GM21717 (cell line): ENCODE measurements at regions not wholly inside any gene's neighbourhood (a gene's known extent, or its start where the extent isn't known, plus 50 kb on each side); places are given as distances from the start of the nearest gene placed in this dataset.

ENCODE experiments used
- ATAC-seq: cut with Tn5 transposase; IDR thresholded peaks from one replicate; pipeline ENCODE4 v1.9.1; 2021; ENCODE audit warnings: mild to moderate bottlenecking, moderate library complexity; ENCODE audit not compliant: unreplicated experiment

- ATAC-seq: no peak
Measured at GRCh38 chr16:62977876-62978275, 941.6 kb upstream of the CDH8 start.

DNA sequence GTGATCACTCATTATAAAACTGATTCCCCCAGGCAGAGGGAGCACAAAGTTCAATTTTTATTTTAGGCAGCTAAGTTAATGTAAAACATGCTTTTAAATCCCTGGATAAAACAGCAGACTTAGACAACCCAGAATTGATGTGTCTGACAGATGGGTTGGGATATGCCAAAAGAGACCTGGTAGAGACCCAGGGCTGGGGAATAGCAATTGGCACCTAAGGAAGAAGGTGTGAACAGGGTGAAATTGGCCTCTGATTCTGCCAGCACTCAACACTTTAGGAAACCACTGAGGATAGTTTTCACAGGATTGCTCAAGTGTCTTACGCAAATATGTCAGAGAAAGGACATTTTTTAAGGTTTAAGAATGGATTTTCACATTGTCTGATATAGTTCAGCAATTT lies 938.2 kb upstream of the CDH8 start:
- ATAC-seq: no peak

- ATAC-seq: no peak
Measured at GRCh38 chr16:62970851-62971250, 934.6 kb upstream of the CDH8 start.

- ATAC-seq: no peak
Measured at GRCh38 chr16:62969711-62970318, 933.6 kb upstream of the CDH8 start.

DNA sequence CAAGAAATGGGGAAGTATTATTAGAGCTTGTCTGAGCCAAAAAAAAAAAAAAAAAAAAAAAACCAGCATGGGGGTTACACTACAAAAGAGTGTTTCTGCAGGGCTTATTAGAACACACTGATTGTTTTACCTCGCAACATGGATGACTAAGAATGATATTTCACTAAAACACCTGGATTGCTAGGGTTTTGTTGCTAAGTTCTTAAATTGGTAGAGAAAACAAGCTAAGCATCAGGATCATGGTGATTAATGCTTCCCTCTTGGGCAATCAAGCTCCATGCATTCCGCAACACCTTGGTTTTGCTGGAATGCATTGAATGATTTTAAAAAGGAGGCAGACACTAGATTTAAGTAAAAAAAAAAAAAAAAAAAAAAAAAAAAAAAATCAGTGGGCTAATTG lies 931.4 kb upstream of the CDH8 start:
- ATAC-seq: no peak

- ATAC-seq: no peak
Measured at GRCh38 chr16:62967163-62967562, 930.9 kb upstream of the CDH8 start.

GRCh38 chr16:62966626-62967025 lies 930.4 kb upstream of the CDH8 start:
- no peak for ATAC-seq

GRCh38 chr16:62965831-62966230 lies 929.6 kb upstream of the CDH8 start:
- ATAC-seq: no peak

DNA sequence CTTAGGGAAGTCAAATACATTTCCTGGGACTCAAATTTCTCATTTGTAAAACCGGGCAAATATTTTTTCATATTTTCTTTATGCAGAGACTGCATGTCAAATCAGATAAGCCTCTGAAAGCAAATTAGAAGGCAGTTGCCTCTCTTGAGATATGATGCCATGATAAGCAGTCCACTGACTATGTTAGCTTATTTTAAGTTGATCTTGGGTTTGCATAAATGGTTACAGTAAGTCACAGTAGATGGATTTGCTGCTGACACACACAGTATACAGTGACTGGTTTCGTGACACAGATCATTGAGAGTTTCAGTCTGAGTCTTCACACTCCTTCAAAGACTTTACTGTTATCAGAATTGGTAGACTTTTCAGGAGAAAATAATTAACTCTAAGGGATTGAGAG lies 927.6 kb upstream of the CDH8 start:
- ATAC-seq: no peak

DNA sequence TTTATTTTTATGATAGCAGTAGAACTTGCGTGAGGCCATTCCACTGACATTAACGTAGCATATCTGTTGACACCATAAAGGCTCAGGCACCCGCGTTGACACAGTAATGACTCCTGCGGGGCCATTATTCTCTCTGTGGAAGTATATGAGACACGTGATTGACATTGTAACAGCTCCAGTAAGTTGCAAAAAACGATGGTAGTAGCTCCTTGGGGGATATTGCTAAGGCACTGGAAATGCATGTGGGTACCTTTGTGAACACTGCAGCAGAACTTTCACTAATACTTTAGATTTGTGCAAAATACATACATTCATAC lies 918.8 kb upstream of the CDH8 start:
- no peak for ATAC-seq

DNA sequence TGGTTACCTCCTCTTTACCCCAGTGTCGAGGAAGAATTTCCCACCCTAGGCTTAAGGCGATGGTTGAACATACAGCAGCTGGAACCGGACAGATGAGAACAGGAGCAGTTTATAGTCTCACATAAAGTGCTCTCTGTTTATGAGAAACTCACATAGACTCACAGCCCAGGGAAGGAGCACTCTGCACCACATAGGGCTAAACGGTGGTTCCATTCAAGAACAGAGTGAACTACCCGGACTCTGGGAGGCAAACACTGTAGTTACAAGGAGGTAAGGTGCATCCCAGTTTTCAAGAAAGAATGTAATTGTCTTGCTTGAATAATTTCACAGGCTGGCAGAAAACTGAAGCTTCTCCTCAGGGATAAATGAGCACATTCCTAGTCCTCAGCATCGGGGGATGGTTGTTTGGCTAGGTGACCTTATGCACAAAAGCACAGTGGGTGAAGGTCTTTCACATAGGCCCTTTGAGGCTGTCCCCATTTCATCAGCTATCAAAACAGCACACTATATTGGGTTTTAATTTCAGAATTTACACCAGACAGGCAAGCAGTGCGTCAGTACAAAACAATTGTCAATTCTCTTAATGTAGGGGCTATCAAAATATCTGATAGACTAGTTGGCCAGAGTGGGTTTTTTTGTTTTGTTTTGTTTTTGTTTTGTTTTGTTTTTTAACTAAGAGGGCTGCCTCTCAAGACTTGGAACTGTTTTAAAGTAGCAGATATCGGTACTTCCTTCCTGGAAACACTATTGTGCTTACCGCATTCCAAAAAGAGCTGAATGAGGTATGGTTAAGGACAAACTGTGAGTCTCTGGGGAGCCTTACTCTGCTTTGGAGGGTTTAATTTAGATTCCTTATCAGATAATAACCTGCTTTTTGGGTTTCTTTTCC lies 918.1 kb upstream of the CDH8 start:
- no peak for ATAC-seq

DNA sequence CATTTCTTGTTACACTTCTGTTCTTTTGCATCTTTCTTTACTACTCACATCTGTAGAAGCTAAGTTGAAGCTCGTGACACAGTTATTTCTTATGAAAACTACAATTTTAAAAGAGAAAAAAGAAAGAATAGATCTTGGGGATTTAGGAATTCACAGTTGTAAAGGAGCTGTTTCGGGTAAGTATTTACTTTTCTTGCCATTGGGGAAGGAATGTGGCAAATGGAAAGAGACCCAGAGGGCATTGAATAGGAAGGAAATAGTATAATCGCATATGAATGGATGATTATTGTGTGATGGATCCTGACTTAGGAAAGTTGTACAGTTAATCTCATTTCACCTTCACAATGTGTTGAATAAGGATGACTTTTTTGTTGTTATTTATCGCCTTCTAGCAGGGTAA lies 914.1 kb upstream of the CDH8 start:
- no peak for ATAC-seq

DNA sequence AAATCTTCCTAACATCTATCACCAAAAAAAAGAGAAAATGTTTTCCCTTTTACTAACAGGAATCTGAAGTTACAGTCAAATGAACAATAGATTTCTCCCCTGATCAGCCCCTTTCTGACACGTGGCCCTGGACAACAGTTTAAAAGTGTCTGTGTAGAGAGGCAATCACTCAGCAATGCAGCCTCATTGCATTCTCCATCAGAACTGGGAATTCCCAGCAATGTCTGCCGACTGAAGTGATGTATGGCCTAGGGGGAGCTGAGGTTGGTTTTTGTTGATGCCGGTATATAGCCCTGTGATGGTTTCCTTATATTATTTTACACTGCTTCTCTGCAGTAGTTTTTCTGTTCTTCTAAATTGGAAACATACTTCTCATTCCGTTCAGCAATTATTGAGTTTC lies 904.3 kb upstream of the CDH8 start:
- no peak for ATAC-seq

DNA sequence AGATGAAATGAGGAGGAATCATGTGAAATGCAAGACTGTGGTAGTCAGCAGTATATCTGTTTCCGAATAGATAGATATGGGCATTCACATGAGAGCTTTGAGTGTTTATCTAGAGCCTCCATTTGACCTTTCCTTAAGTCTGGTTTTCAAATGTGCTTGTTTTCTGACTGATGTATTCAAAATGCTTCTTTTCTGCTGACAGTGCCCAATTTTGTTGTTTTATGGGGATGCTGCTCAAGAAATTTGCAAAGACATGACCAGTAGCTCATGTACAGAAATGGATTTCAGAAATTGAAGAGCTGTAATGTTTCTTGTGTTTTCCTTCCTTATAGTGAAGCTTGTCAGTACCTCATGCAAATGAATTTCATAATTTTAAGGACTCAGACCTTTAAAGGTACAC lies 903.4 kb upstream of the CDH8 start:
- ATAC-seq: no peak

- no peak for ATAC-seq
Measured at GRCh38 chr16:62933929-62934328, 897.7 kb upstream of the CDH8 start.

GRCh38 chr16:62929593-62929992 lies 893.4 kb upstream of the CDH8 start:
- no peak for ATAC-seq

DNA sequence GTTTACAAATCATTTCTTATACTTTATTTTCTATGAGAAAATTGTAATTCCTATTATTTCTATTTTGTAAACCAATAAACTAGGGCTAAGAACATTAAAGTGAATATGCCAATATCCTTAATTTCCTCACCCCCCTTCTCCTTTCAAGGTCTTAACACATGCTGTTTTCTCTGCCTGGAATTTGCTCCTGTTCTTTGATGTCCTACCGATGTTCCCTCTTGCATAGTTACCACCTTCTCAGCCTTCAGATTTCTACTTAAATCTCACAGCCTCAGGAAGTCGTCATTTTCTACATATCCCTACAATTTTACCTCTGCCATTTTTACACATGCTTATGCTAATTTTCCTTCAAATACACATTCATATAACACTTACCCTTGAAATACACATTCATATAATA lies 890.9 kb upstream of the CDH8 start:
- no peak for ATAC-seq

GRCh38 chr16:62926121-62926801 lies 890.0 kb upstream of the CDH8 start:
- ATAC-seq: no peak

DNA sequence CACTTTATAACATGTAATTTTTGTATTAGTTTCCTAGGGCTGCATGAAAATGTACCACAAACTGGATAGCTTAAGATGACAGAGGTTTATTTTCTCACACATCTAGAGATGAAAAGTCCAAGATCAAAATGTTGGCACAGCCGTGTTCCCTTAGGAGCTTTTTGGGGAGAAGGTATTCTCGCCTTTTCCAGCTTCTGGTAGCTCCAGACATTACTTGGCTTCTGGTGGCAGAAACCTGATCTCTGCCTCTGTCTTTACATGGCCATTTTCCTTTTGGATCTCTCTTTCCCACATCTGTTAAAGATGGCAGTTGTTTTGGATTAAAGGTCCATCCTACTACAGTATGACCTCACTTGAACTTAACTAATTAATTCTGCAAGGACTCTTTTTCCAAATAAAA lies 885.7 kb upstream of the CDH8 start:
- no peak for ATAC-seq

- ATAC-seq: no peak
Measured at GRCh38 chr16:62913924-62914323, 877.7 kb upstream of the CDH8 start.

- no peak for ATAC-seq
Measured at GRCh38 chr16:62913333-62913732, 877.1 kb upstream of the CDH8 start.

GRCh38 chr16:62909597-62909996 lies 873.4 kb upstream of the CDH8 start:
- no peak for ATAC-seq
